Hematopoietic multipotent progenitor cell treated with erythropoietin and hydrocortisone succinate and interleukin-3 and kit ligand, for 6 days (in vitro differentiated cells): ENCODE measurements at regions not wholly inside any gene's neighbourhood (a gene's known extent, or its start where the extent isn't known, plus 50 kb on each side); places are given as distances from the start of the nearest gene placed in this dataset.

Experiments used
- DNase-seq: peaks from one replicate; pipeline ENCODE4 v3.0.0-alpha.2; 2015

DNA sequence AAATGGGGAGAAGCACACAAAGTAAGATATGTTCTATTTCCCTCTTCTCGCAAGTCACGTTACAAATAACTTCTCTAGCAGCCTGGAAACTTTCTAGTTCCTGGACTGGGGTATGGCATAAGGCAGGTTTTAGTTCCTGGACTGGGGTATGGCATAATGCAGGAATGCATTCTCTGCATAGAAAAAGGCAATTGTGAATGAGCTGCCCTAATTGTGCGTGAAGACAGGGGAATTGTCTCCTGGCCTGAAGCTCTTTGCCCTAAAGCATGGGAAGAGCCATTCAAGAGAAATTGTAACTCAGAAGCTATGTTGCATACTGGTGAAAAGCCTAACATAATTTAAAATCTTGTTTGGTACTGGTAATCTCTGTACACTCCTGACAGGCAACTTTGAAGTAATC, 54.3 kb upstream of the CBLB start:
- DNase-seq: no peak

DNA sequence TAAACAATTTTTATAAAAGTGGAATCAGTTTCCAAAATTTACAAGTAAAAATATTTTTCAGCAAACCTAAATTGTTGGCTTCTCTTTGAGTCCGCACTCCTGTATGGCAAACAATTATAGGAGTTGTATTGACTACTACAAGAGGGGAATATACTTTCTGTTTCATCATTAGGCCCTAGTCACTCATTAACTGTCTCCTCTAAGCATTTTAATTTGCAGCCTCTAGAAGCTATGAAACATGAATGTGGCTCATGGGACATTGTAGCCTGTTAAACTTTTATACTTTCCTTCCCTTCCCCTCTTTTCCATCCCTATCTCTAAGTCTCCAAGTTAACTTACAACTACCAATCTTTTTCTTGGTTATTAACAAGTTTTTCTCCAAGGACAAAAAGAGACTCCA, 58.9 kb upstream of the CBLB start:
- DNase-seq: no peak

- DNase-seq: no peak
Measured at GRCh38 chr3:105930733-105931132, 61.9 kb upstream of the CBLB start.

DNA sequence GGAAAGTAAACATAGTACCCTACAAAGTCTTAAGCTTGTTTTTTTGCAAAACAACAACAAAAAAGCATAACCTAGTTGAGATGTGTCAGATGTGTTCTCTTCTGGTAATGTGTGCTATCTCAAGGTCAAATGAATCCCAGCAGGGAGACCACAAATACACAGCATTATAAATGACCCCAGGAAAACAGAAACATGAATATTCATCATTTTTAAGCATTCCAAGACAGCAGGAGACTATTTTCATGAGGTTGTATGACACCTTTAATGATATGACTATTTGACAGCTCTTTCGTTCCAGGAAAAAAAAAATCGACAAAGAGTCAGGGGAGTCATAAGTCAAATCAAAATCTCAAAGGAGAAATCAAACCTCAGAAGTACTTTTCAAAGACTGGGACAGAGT, 62.7 kb upstream of the CBLB start:
- DNase-seq: no peak

- DNase-seq: no peak
Measured at GRCh38 chr3:105933871-105934270, 65.1 kb upstream of the CBLB start.

GRCh38 chr3:105938101-105938500, 69.3 kb upstream of the CBLB start:
- DNase-seq: no peak

GRCh38 chr3:105938806-105939205, 70.0 kb upstream of the CBLB start:
- DNase-seq: no peak

DNA sequence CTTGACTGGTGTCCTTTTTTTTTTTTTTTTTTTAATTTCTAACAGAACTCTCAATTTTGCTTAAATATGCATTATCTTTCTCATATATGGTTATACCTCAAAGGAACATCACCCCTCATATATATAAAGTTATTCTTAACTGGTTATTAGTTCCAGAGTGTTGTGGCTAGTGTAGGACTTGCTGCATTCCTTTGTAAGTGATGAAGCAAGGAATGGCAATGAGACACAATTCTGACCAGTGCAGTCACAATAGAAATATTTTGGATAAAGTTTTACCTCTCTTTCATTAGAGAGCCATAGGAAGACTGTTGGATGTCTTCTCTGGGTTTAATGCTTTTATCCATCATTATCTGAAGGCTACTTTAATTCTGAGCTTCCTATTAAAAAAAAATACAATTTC, 75.5 kb upstream of the CBLB start:
- DNase-seq: no peak

DNA sequence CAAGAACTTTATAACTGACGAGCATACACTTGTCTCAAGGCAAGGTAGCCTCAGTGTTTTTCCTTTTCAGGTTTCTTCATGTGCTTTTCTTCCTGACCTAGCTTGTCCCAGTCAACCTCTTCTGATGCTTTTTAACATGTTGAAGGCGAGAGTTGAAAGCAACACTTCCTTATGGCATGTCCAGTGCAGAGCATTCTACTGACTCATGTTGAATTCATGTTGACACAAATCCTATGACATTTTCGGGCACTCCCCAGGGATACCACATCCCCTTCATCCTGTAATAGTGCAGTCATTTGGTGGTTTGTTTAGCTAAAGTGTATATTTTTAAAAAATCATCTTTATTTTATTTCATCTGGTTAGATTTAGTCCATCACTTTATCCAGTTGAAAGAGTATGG, 75.9 kb upstream of the CBLB start:
- DNase-seq: no peak

DNA sequence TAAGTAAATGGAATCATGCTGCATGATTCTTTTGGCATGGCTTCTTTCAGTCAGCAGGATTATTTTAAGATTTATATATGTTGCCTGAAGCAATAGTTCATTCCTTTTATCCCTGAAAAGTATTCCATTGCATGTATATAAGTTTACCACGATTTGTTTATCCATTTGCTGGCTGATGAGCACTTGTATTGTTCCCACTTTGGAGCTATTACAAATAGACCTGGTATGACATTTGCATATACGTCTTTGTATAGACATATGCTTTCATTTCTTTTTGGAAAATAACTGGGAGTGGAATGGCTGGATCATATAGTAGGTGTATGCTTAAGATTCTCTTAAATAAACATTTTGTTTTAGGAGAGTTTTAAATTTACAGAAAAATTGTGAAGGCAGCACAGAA, 79.3 kb upstream of the CBLB start:
- DNase-seq: no peak

DNA sequence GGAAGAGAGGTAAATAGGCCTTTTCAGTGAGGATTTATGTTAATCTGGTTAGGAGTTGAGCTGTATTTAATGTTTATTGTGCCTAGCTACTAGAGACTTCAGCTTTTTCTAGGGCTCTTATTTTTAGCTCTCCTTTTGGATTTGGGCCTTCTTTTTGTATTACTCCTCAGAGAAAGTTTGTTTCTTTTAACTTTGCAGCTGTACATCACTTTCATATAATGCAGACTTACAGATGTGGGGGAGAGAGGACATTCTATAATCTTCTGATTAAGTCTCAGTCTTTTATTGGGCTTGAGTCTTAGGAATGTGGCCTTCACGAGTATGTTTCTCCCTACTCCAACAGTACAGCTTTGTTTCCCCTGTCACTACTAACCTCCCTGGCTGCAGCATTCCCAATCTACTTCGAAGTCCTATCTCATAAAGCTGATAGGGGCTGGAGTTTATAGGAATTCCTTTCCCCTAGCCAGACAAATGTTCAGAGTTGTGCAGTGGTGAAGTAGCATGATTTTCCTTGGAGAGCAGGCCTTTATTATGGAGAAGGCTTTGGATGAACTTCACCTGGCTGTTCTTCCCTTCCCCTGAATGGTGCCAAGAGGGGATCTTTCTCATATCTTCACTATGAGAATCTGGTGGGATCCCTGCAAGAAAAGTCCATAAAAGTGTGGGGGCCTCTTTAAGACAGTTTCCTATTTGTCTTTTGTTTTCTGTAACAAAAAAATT, 82.2 kb upstream of the CBLB start:
- no peak for DNase-seq

DNA sequence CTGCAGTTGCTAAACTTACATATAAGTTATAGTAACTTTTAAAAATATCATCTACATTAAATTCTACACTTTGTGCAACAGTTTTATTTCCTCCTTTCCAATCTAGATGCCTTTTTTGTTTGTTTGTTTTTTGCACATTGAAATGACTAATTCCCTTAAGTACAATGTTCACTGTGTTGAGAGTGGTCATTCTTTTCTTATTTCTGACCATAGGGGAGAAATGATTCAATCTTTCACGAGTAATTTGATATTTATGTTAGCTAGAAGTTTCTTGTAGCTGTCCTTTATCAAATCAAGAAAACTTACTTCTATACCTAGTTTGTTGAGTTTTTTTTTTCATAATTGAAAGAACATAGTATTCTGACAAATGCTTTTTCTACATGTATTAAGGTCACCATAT, 85.0 kb upstream of the CBLB start:
- DNase-seq: no peak

DNA sequence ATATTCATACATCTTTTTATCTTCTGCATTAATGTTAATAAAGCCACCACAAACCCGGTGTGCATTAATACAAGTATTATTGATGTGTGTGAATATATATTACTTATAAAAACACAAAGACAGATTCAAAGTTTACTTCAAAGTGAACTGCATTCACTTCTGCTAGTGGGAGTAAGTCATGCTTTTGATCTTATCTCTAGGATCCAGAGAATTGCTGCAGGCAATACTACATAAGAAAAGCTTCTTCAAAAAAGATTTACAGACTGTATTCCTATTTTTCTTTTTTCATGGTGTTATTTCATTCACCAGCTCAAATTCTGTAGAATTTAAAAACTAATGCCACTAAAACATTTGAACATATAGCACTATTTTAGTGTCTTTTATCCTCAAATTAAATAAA, 87.5 kb upstream of the CBLB start:
- no peak for DNase-seq

- DNase-seq: no peak
Measured at GRCh38 chr3:105957722-105958121, 88.9 kb upstream of the CBLB start.

DNA sequence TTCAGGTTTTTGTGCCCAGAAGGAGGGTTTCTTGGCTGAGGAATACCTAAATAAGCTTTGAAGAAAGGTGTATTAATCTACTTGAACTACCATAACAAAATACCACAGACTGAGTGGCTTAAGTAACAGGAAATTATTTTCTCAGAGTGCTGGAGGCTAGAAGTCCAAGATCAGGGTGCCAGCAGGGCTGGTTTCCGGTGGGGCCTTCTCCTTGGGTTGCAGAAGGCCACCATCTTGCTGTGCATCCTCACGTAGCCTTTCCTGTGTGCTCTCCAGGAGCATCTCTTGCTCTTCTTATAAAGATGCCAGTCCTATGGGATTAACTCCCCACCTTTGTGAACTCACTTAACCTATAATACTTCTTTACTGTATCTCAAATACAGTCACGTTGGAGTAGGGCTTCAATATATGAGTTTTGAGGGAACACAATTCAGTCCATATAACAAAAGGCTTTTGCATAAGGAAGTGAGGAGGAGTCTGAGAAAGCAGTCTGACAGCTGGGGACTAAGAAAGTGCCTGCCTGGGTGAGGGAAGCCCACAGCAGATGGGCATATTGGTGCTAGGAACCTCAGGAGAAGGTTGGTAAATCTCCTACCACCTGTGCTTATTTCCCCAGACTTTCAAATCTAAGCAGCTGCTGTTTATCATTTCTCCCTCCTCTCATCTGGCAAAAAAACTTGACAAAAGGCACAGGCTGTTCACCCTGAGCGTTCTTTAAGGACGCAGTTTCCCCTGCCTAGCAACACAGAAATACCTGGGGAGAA, 89.6 kb upstream of the CBLB start:
- DNase-seq: no peak

DNA sequence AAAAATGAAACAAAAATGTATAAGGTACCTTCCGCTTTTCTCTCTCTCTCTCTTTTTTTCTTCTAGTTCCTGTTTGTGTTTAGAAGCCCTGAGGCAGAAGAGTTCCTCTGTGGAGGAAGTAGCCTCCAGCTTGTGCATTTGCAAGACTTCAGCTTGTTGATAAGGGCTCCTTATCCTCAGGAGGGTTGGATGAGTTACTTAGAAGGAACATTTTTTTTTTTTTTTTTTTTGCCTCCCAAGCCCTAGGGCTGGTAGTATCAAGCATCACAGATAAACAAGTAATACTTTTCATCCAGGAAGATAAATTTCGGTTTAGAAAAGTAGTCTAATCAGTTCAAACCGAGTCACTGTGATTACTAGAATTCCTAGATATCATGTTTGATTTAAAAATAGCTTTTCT, 91.0 kb upstream of the CBLB start:
- peak; percentile 20 for DNase-seq

DNA sequence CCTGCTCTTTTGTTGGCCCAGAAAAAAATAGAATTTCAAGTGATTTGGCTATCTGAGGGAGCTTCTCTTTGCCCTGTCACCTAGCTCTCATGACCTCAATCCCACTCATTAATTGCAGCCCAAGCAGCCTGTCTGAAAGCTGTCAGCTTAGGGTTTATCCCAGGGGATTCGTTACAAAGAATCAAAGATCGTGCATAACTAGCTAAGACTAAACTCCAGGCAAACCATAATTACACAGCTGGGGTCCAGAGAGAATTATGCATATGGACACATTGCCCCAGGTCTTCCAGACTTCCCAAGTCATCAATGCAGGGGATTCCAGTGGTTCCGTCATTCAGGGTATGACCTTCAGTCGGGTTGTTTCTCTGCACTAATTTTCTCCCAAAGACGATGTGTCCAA, 91.6 kb upstream of the CBLB start:
- no peak for DNase-seq

GRCh38 chr3:105963161-105963560, 94.3 kb upstream of the CBLB start:
- no peak for DNase-seq

GRCh38 chr3:105965384-105965783, 96.6 kb upstream of the CBLB start:
- no peak for DNase-seq

- no peak for DNase-seq
Measured at GRCh38 chr3:105967117-105967516, 98.3 kb upstream of the CBLB start.

- peak; percentile 36 for DNase-seq
Measured at GRCh38 chr3:105970283-105970682, 101.5 kb upstream of the CBLB start.

DNA sequence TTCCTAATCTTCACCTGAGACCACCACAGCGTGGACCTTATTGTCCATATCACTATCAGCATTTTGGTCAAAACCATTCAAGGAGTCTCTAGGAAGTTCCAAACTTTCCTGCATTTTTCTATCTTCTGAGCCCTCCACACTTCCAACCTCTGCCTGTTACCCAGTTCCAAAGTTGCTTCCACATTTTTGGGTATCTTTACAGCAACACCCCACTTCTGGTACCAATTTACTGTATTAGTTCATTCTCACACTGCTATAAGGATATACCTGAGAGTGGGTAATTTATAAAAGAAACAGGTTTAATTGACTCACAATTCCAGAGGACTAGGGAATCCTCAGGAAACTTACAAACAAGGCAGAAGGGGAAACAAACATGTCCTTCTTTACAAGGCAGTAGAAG, 103.3 kb upstream of the CBLB start:
- no peak for DNase-seq

GRCh38 chr3:105974381-105974780, 105.6 kb upstream of the CBLB start:
- no peak for DNase-seq

DNA sequence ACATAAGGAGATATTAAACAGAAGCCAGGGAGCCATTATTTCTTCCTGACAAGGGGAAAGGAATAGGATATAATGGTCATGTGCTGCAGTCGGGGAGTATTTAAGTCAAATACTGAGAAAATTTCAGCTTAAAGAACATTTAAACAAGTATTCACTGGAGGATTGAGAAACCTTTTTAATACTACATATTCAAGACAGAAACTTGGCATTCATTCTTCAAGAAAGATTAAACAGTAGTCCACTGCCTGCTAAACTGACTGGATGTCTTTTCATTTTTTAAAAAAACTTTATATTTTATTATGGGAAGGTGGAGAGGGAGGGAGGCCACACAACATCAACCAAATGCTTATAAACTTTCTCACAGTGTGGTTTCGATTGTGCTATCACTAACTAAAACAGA, 107.4 kb upstream of the CBLB start:
- no peak for DNase-seq

DNA sequence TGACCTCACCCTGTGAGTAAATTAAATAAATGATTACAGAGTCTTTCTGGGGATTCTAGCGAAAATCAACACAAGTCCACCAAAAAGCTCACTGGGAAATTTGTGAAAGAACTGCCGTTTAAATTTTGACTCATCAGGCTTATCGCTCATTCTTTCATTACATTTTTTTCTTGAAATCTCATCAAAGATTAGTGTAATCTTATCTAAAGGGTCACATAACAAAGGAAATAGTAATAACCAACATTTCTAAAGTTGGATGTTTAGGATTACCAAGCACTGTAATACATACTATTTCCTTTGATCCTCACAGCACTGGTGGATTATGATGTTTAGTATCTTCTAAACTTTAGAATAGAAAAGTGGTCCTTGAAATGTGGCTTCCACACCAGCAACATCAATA, 111.1 kb upstream of the CBLB start:
- DNase-seq: no peak
